GM19025 (cell line): ENCODE measurements at regions not wholly inside any gene's neighbourhood (a gene's known extent, or its start where the extent isn't known, plus 50 kb on each side); places are given as distances from the start of the nearest gene placed in this dataset.

Source experiments
- ATAC-seq: cut with Tn5 transposase; IDR thresholded peaks from one replicate; pipeline ENCODE4 v1.9.1; 2021; ENCODE audit warnings: mild to moderate bottlenecking, low read depth, moderate library complexity; ENCODE audit not compliant: unreplicated experiment

DNA sequence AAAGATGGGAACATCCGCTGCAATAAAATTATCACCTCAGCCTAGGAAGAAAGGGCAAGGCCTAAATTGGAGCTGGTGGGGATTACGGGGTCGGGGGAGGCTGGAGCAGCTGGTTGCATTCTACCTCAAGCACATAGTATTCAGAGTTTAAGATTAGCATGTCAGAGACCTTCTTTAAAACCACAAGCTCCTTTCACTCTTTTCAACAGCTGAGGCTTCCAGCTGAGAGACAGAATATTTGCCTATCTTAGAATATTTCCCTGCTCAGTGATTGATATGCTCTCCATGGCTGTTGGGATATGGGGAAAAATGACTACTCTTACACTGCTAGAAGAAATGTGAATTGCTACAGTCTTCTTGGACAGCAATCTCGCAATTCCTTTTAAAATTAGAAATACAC lies 248.6 kb downstream of the TBX15 start:
- ATAC-seq, result no peak

DNA sequence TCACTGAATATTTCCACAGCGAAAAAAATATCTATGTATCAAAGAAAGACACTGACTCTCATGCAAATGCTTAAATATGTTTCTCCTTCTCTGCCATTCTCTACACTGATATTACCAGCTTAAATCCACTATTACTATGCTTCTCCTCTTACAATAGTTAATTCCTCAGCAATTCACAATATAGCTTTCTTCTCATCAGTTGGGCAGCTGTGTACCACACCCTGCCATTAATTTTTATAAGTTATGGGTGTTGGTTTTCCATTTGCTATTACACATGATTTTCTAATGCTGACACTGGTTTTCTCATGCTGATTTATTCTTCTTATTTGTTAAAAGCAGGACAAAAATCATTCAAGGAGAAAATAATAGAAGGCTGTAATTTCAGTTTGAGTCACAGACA lies 251.8 kb downstream of the TBX15 start:
- ATAC-seq, result no peak

DNA sequence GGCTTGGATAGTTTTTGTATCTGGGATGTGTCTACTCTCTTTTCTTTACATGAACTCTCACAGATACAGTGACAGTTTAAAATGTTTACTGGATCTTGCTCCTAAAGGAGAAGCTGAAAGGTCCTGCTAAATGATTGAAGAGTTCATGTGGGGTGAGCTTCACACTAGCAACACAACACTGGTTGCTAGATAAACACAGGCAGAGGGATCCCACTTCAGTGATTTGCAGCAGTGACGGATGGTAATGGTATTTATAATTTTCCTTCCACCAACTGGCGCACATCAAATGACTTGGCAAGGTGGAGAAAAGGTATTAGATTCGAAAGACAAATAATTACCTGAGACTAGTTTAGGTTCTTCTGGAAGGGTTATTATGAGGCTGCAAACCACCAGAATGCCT lies 270.2 kb downstream of the TBX15 start:
- ATAC-seq, result no peak

DNA sequence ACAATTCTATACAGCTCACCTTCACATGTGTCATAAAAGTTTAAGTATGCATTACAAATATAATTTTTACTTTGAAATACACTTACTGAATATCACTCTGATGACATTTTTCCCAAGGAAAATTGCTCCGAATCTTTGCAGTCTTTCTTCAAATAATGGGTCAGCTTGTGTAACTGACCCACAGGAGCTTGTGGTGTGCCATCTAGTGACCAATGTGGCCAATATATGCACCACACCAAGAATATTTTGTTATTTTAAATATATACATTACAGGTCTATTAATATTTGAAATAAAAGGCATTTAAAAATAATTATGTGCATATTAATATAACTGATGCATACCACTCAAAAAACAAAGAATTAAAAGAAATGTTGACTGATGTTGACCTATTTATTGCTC lies 271.4 kb downstream of the TBX15 start:
- no peak for ATAC-seq

DNA sequence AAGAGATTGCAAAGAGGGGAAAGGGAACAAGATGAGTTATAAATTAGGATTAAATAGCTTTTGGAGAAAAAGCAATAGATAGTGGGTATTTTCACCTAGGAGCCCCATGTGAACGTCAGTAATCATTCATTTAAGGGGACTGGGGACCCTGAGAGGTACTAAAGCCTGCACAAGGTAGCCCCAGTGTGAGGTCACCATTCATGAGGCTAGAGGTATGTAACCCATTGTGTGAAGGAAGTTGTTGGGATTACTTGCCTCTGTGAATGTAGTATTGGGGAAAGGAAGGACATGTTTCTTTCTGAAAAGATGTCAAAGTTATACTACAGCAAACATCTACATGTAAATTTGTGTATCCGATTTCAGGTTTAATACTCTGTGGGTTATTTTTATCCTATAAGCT lies 276.8 kb downstream of the TBX15 start:
- ATAC-seq, result no peak

DNA sequence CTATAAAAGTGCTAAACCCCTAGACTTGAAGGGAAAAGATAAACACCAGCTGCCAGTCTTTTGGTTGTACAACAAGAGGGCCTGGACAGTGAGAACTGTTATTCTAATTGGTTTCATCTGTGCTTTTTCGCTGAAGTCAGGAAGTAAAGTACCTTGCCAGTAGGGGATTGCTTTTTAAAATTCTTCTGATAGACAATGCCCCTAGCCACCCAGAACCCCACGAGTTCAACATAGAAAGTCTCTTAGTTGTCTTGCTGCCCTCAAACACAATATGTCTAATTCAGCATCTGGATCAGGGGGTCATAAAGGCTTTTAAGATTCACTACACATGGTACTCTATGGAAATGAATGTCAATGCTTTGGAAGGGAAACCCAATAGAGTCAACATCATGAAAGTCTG lies 289.2 kb downstream of the TBX15 start:
- ATAC-seq, result no peak

DNA sequence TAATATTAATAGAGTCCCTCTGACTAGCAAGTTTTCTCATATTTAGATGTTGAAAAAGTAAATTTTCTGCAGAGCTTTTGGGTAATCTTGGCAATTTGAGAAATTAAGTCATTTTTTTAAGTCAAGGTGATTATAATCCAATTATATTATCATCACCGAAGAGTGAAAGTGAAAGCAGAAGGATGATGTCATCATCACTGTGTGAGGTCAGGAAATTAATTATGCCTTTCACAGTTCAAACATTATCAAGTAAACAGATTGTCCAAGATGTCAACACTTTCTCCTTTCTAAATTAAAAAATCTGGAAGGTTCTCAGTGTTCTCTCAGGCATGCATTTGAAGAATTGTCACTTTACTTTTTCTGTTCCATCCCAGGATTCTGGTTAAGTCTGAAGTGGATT lies 296.0 kb downstream of the TBX15 start:
- no peak for ATAC-seq

DNA sequence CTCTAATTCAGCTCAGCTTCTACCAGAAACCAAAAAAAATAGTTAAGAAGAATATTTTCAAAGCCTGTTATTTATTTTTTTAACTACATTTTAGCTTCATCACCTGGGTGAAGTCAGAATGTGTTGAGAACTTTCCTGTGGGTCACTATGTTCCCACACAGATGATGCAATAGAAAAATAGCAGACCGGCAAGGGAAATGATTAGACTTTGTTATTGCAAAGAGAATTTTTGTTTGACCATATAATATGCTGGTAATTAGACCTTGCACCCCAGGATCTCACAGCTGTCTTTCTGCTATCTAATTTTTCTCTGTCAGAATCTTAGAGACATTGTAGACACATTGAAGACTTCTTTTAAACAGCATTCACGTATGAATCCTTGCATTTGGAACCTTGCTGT lies 299.3 kb downstream of the TBX15 start:
- no peak for ATAC-seq

DNA sequence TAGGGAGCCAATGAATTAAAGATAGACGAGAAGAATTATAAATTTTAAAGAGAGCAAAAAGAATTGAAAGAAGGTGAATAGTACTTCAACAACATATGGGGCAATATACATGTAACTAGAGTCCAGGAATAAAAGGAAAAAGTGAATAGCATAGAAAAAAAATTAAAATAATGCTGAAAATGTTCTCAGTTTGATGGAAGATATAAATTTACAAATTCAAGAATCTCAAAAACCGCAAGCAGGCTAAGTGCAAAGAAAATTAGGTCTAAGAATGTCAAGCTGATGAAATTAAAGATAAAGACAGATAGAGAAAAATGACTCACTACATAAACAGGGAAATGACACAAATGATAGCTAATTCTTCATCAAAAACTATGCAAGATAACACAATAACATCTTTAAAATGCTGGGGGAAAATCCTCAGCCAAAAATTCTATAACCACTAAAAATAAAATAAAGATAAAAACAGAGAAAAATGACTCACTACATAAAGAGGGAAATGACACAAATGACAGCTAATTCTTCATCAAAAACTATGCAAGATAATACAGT lies 326.3 kb downstream of the TBX15 start:
- no peak for ATAC-seq

DNA sequence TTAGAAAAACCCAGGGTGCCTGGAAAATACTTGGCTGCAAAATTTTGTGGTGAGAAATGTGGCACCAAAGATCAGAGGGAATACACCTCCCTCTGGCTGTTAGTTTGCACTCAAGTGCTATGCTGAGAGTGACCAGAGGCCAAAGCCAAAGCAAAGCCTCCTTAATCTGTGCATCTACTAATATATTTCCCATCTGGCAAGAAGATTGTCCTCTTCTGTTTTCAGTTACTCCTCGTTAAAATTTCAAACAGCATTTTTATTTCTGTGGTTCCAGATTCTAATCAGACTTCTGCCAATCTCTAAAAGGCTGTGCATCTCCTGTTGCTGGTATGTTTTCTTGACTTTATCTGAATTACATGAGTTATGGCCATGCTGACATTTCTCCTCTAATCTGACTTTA lies 327.4 kb downstream of the TBX15 start:
- ATAC-seq, result no peak

DNA sequence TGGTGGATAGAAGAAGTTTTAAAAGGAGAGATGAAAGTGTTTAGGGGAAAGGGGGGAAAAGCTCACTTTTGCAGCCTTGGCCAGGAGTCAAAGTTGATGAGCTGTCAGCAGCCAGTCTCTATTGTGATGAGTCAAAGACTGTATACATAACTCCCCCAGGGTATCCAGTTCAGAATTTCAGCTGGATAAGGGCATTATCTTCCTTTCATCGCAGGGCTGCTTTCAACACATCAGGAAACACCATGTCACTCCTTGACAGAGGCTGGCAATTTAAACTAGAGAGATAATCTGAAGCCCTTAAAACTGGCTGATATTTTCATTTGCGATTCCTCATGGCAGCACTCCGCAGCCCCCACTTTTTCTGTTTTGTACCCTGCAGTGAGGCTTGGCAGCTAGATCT lies 328.5 kb downstream of the TBX15 start:
- ATAC-seq, result no peak

DNA sequence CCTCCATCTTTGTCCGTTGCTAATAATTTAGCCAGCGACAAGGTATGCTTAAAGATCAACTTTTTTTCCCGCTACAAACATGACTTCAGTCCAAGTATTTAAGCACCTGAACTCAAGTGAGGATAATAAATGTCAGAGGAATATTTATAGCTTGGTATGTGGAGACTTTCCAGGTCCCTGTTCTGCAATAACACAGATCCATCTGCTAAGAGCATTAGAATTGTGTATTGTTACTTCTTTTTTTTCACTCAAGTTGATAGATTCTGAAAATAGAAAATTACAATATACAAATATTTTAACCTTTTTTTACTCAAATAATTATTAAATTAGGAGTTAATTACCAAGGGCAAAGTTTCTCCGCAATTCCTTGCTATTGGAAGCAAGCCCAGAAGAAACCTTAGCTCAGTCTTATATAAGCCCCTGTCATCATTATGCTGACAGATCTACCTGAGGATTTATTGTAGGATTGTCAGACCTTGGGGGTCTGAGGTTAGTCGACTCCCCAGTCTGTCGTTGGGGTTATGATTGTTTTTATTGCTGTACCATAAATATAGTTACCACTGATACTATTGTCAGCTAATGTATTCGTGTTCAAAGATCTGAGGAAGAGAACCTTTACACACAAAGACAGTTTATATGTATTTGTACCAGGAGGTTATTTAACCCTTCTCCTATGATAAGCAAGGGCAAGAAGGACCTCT lies 337.9 kb downstream of the TBX15 start:
- no peak for ATAC-seq

DNA sequence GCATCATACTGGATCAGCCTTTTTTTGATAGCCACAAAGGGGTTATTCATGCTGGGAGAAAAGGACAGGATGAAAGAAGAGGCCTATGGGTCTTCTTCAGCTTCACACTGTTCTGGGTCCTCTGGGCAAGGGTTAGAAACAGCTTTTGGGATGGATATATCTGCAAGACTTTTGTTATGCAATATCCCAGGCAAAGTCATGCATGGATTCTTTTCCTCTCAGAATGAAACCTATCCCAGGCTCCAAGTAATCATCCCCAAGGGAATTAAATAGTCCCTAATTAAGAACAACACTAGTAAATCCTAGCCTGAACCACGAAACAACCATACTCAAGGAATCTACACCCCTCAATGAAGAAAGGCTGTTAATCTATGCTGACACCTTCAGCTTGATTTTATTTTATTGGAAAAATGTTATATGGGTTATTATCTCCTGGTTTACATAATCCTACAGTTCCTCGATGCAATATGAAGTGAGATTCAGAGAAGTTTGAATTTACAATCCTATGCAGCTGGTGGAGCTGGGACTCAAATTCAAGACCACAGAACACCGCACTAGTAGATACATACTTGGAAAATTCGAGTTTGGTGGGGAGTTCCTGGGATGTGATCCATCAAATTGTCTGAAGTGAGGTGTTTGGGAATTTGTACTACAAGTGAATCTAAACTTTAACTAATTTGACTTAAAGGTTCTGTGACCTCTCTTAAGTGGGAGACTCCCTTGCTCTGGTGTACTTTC lies 338.6 kb downstream of the TBX15 start:
- no peak for ATAC-seq

DNA sequence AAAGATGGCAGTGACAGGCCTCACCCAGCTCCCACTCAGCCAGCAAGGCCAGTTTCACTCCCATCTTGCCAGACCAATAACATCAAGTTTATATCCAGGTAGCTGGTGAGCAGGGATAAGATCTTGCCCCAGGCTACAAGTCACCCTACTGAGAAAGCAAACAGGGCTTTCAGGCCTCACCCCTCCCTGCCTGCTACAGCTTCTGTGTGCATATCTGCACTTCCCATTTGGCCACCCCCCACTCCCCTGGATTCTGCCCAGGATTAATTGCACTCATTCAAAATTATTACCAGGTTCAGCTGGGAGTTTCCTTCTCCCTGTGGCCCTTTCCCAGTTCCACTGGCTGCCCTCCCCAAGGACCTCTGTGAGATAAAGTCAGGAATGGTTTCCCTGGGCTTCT lies 352.1 kb downstream of the TBX15 start:
- ATAC-seq, result no peak

DNA sequence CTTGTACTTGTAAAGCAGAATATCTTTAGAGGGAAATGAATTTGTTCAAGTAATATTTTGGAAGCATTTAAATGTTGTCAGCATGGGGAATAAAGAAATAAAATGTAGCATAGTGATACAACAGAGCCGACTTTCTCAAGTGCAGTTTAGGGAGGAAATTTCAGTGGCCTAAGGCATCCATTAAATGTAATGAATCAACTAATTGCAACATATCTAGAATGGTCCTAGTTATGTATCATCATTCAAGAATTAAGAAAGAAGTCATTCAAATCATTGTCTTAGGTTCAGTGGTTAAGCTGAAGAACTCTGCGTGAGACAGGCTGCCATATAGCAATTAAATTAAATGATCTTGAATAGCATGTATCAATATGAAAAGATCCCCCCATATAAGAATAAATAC lies 360.7 kb downstream of the TBX15 start:
- no peak for ATAC-seq

DNA sequence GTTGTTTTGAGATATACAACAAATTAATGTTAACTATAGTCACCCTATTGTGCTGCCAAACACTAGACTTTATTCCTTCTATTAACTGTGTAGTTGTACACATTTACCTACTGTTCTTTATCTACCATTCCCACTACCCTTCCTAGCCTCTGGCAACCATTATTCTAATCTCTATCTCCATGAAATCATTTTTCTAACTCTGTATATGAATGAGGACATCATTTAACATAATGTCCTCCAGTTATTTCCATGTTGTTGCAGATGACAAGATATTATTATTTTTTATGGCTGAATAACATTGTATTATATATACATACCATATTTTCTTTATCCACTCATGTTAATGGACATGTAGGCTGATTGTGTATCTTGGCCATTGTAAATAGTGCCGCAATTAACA lies 366.3 kb downstream of the TBX15 start:
- no peak for ATAC-seq

DNA sequence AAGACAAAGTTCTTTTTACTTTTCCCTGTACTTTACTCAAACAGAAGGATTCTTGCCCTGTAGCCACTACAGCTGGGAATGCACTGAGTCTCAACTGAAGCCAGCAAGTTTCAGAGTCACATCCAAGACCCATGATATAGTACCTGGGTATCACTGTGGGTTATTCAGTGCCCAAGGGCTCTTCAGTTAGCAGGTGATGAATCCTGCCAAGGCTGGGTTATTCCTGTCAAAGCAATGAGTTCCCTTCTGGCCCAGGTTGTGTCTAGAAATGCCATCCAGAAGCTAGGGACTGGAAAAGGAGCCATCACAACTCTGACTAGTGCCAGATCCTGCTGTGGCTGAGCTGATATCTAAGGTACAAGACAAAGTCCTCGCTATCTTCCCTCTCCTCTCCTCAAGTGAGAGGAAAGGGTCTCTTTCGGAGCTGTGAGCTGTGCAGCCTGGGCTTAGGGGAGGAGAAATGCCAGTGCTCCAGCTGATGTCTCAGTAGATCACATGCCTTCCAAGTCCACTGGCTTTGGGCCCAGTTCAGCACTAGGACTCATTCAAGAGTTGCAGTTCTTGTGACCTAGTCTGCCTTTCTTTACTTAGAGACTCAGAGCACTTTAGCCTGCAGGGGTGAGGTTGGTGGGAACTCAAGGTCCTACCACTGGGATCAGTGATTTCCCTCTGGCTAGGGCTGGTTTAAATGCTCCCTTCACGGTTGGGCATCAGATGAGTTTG lies 369.4 kb downstream of the TBX15 start:
- no peak for ATAC-seq

DNA sequence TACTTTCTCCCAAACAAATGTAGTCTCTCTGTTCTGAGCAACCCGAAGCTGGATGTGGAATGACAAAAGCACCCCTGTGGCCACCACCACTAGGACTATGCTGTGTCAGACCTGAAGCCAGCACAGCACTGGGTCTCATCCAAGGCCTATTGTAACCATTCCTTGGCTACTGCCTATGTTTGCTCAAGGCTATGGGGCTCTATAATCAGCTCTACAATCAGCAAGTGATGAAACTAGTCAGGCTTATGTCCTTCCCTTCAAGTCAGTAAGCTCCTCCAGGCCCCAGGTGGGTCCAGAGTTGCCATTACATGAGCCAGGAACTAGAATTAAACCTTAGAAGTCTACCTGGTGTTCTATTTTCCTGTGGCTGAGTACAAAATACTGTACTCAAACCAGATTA lies 370.2 kb downstream of the TBX15 start:
- no peak for ATAC-seq

DNA sequence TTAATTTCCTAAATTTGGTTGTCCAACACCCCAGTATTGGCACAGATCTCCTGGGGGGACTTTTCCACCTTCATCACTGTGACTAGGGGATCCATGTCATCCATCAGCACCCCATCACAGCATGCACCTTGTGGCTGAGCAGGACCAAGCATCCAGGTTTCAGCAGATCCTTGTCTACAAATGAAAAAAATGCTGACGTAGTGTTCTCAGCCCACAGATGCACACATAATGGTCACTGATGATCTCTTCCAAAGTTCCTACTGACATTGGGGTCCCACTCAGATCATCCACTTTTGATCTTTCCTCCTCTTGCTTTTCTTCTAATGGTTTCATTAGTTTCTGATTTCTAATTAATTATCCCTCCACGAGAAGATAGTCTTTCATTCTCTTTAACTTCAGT lies 373.1 kb downstream of the TBX15 start:
- no peak for ATAC-seq

DNA sequence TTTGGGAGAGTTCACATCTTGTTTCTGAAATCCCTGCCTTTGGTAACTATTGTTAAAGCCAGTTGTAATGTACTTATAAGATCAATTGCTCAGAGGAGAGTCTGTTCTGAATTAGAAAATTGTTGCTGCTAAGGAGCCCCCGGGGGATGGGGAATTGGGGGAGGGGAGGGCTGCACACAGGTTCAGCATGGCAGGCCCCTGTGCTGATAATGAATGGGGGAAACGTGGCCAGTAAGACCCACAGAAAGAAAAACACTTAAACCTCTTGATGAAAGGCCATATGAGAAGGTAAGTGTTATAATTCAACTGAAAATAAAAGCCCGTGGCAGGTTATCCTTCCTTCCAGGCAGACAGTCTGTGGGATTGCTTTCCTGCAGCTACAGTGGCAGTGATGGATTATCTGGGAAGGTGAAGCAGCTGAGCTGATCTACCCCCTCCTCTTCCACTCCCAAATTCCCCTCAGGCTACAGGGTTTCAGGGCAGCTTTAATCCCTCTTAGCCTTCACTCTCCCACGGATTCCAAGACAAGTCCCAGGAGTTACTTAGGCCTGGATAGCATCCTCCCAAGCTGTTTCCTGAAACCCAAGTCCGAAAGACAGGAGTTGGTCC lies 398.8 kb downstream of the TBX15 start:
- no peak for ATAC-seq

DNA sequence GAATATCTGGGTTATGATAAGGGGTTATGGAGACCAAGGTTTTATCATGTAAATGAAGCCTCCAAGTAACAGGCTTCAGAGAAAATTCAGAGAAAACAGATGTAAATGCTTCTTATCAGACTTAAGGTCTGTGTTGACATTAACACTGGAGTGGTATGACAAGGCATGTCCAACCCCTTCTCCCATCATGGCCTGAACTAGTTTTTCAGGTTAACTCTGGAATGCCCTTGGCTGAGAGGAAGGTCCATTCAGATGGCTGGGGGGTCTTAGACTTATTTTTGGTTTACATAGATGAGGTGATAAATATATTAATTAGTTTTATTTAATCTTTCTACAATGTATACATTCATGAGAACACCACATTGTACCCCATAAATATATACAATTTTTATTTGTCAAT lies 399.6 kb downstream of the TBX15 start:
- no peak for ATAC-seq
